Spleen (tissue), 11 donors: ENCODE measurements at regions not wholly inside any gene's neighbourhood (a gene's known extent, or its start where the extent isn't known, plus 50 kb on each side); places are given as distances from the start of the nearest gene placed in this dataset.

ENCODE experiments used
- DNase-seq: peaks from one replicate; pipeline ENCODE4 v3.0.0-alpha.2; 2020
- H3K27ac ChIP-seq, 8 donors: fragments of 200-600 bp; sonication (generic) in 7 of 8; 1 replicate in 4 of 8; 2 replicates in 4 of 8; pipeline versions ENCODE4 v1.5.0 to v1.8.0; 2016 to 2021; ENCODE audit warnings: inconsistent platforms in 4 of 8, mild to moderate bottlenecking in 4 of 8, moderate library complexity in 1 of 8
- H3K27me3 ChIP-seq, 7 donors: fragments of 200-600 bp; sonication (generic) in 6 of 7; replicated peaks in 1 of 7; 1 replicate in 4 of 7; 2 replicates in 3 of 7; pipeline versions ENCODE4 v1.5.0 to v1.8.0; 2016 to 2021; ENCODE audit warnings: inconsistent platforms in 3 of 7, mild to moderate bottlenecking in 1 of 7
- H3K36me3 ChIP-seq, 6 donors: fragments of 200-600 bp; sonication (generic) in 5 of 6; 1 replicate in 4 of 6; 2 replicates in 2 of 6; pipeline versions ENCODE4 v1.5.0 to v1.8.0; 2016 to 2021; ENCODE audit warnings: inconsistent platforms in 2 of 6
- H3K4me1 ChIP-seq, 6 donors: fragments of 200-600 bp; sonication (generic) in 5 of 6; 1 replicate in 3 of 6; 2 replicates in 3 of 6; pipeline versions ENCODE4 v1.5.0 to v1.8.0; 2016 to 2021; ENCODE audit warnings: inconsistent platforms in 3 of 6
- H3K4me3 ChIP-seq, 8 donors: fragments of 200-600 bp; sonication (generic) in 7 of 8; 1 replicate in 4 of 8; 2 replicates in 4 of 8; pipeline versions ENCODE4 v1.5.0 to v1.8.0; 2016 to 2021; ENCODE audit warnings: inconsistent platforms in 4 of 8, mild to moderate bottlenecking in 4 of 8, moderate library complexity in 2 of 8
- H3K9me3 ChIP-seq, 8 donors: fragments of 200-600 bp; sonication (generic) in 7 of 8; 1 replicate in 4 of 8; 2 replicates in 4 of 8; pipeline versions ENCODE4 v1.5.0 to v1.8.0; 2016 to 2021; ENCODE audit warnings: inconsistent platforms in 4 of 8
- CTCF ChIP-seq, 11 experiments: fragments of 200-600 bp in 7 of 11; fragments of 450-650 bp in 4 of 11; sonication (generic) in 4 of 11; IDR thresholded peaks in 8 of 11; conservative IDR thresholded peaks in 3 of 11; 1 replicate in 7 of 11; 2 replicates in 4 of 11; pipeline versions ENCODE4 v1.4.0 to v1.8.0; 2016 to 2021; ENCODE audit warnings: antibody characterized with exemption in 11 of 11, inconsistent platforms in 4 of 11, mild to moderate bottlenecking in 1 of 11
- POLR2A ChIP-seq, 3 donors: fragments of 450-650 bp; IDR thresholded peaks; one replicate each; pipeline ENCODE4 v1.5.1; 2017; ENCODE audit warnings: antibody characterized with exemption in 3 of 3, mild to moderate bottlenecking in 1 of 3
- POLR2AphosphoS5 ChIP-seq, 3 donors: sonication (generic); formaldehyde crosslinking; IDR thresholded peaks; one replicate each; pipeline ENCODE4 v1.5.1; 2017; ENCODE audit warnings: antibody characterized with exemption in 3 of 3
- WGBS, 5 donors: extraction: QIAGEN DNeasy Blood & Tissue Kit in 3 of 5; methylation state at CpG; one replicate each; pipeline versions ENCODE4 v1.1.5 to v1.1.7; 2013 to 2018; 5-methylcytosine and 5-hydroxymethylcytosine counted together
- intact Hi-C: fragments of 100-400 bp; cut with DNase I; formaldehyde crosslinking; loops from one replicate; pipeline ENCODE4 v1.15.0; 2023; ENCODE audit warnings: low total_unique reads
- donor health status: healthy with polysubstance abuse.
- donor health status: DM: no; HTN: no; CAD: no; lungs with moderate emphysema.
- donor health status: DM: no; HTN: no; CAD: no.
- donor health status: Bipolar disorder and iron deficiency.
- donor health status: healthy.
- donor health status: DM: no; HTN: no; CAD: no.
- donor health status: DM: yes; HTN: yes; CAD: no.

DNA sequence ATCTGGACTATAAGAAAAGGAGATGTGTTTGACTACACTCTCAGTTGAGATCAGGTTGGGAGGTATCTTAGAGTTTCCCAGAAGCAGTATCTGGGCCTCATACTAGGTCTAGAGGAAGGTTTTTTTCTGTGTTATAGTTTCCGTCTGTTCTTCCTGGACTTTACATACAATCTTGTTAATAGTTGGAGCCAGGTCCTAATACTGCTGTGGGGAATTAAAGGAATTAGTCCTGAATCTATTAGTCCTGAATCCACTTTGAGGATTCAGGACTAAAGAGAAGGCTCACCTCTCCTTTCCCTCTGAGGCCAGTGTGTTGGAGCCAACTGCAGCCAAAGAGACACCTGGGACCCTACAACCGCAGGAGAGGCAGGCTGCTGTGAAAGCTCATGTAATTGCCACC lies 445.7 kb upstream of the CLINT1 start:
- H3K4me1 ChIP-seq, result no peaks in the 10 kb centered on the region
- no peak for DNase-seq
- no peaks in the 10 kb centered on the region for H3K36me3 ChIP-seq
- no peak overlapping the region for H3K27ac ChIP-seq
- TF ChIP-seq POLR2AphosphoS5 (IDR thresholded peaks at IDR 0.05) (no peak), POLR2A (IDR thresholded peaks at IDR 0.05) (no peak), CTCF (IDR thresholded peaks at IDR 0.05 in 8 of 11, conservative IDR thresholded peaks at IDR 0.05 in 3 of 11) (no peak)
- intact Hi-C loops, result no loop called here
- H3K4me3 ChIP-seq, result no peak overlapping the region
- 80 to 95% (median 89%) methylated on average over 2 of the region's 2 CpGs for whole genome bisulfite sequencing, 5 donors
- no peaks in the 10 kb centered on the region for H3K27me3 ChIP-seq
- no peaks in the 10 kb centered on the region for H3K9me3 ChIP-seq

DNA sequence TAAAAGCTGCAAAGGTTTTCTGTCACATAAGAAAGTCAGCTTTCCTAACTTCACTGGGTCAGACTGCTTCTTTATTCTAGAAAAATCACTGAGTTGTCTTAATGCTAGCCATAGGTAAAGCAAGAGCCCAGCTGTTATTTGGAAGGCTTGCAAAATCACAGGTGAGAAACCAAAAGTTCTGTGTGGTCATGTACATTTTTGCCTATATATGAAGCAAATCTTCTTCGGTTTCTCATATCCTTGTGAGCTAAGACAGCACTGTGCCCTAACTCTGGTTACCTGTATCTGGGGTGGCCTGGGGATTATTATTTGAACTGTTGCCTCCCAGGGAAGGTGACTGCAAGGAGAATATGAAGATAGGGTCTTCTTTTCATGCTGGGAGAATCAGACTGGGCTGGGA lies 444.9 kb upstream of the CLINT1 start:
- no peak overlapping the region for H3K27ac ChIP-seq
- H3K4me1 ChIP-seq, result no peaks in the 10 kb centered on the region
- no peaks in the 10 kb centered on the region for H3K27me3 ChIP-seq
- 90 to 97% (median 92%) methylated on average over 1 of the region's 1 CpG for WGBS, 5 donors
- H3K4me3 ChIP-seq, result no peak overlapping the region
- intact Hi-C loops, result no loop called here
- H3K9me3 ChIP-seq, result no peaks in the 10 kb centered on the region
- H3K36me3 ChIP-seq, result no peaks in the 10 kb centered on the region
- TF ChIP-seq POLR2AphosphoS5 (IDR thresholded peaks at IDR 0.05) (no peak), POLR2A (IDR thresholded peaks at IDR 0.05) (no peak), CTCF (IDR thresholded peaks at IDR 0.05 in 8 of 11, conservative IDR thresholded peaks at IDR 0.05 in 3 of 11) (no peak)
- no peak for DNase-seq

- no peaks in the 10 kb centered on the region for H3K27me3 ChIP-seq
- no peak for DNase-seq
- intact Hi-C loops, result no loop called here
- whole genome bisulfite sequencing, 5 donors, result 33 to 62% (median 42%) methylated on average over 3 of the region's 3 CpGs
- no peak overlapping the region for H3K4me3 ChIP-seq
- H3K9me3 ChIP-seq, result no peaks in the 10 kb centered on the region
- H3K27ac ChIP-seq, result no peak overlapping the region
- no peaks in the 10 kb centered on the region for H3K36me3 ChIP-seq
- TF ChIP-seq CTCF (IDR thresholded peaks at IDR 0.05 in 8 of 11, conservative IDR thresholded peaks at IDR 0.05 in 3 of 11) (no peak), POLR2A (IDR thresholded peaks at IDR 0.05) (no peak), POLR2AphosphoS5 (IDR thresholded peaks at IDR 0.05) (no peak)
- H3K4me1 ChIP-seq, result no peaks in the 10 kb centered on the region
Measured at GRCh38 chr5:158303275-158303674, 444.3 kb upstream of the CLINT1 start.

DNA sequence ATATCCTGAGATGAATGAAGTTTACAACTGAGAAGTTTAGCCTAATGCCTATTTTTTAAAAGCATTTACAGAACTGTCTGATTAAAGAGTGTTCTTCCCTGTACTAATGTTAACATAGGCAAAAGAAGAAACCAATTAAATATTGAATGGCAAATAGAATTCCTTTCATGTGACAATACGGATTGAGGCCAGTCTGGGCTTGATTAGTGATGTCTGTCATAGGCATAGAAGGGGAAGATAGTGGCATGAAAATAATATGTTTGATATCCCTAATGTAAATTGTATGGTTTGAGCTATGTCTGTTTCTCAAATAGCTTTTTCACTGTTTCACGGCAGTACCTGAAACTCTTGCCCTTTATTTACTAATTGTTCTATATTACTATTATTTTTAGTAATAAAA lies 443.1 kb upstream of the CLINT1 start:
- no peak for TF ChIP-seq CTCF (IDR thresholded peaks at IDR 0.05 in 8 of 11, conservative IDR thresholded peaks at IDR 0.05 in 3 of 11)
- no peak for TF ChIP-seq POLR2A (IDR thresholded peaks at IDR 0.05)
- TF ChIP-seq POLR2AphosphoS5 (IDR thresholded peaks at IDR 0.05), result no peak
- intact Hi-C loops, result no loop called here
- no peaks in the 10 kb centered on the region for H3K36me3 ChIP-seq
- H3K27ac ChIP-seq, result no peak overlapping the region
- H3K27me3 ChIP-seq, result no peaks in the 10 kb centered on the region
- no peaks in the 10 kb centered on the region for H3K4me1 ChIP-seq
- DNase-seq, result no peak
- no peak overlapping the region for H3K4me3 ChIP-seq
- peaks cover 0 to 7% (median 4%) of the 10 kb centered on the region in 8 donors for H3K9me3 ChIP-seq
- 90 to 97% (median 91%) methylated on average over 2 of the region's 2 CpGs for WGBS, 5 donors
